Mesenchymal stem cell (in vitro differentiated cells and primary cell): ENCODE measurements at regions not wholly inside any gene's neighbourhood (a gene's known extent, or its start where the extent isn't known, plus 50 kb on each side); places are given as distances from the start of the nearest gene placed in this dataset.

Experiments
- DNase-seq: peaks from one replicate; pipeline ENCODE4 v3.0.0-alpha.2; 2013
- H2AFZ ChIP-seq: one replicate; pipeline ENCODE4 v1.6.1; 2013; ENCODE audit warnings: low read depth, mild to moderate bottlenecking, control low read depth, inconsistent platforms, low read length, moderate library complexity
- H2AK5ac ChIP-seq: 2 replicates; pipeline ENCODE4 v1.6.1; 2013; ENCODE audit warnings: low read length, moderate library complexity, mild to moderate bottlenecking, inconsistent platforms; ENCODE audit not compliant: severe bottlenecking
- H2BK120ac ChIP-seq: one replicate; pipeline ENCODE4 v1.6.1; 2013; ENCODE audit warnings: low read depth, mild to moderate bottlenecking, inconsistent platforms, low read length, moderate library complexity
- H2BK12ac ChIP-seq, 2 experiments: one replicate each; pipeline ENCODE4 v1.6.1; 2013; ENCODE audit warnings: inconsistent platforms in 2 of 2, low read length in 2 of 2, mild to moderate bottlenecking in 2 of 2, moderate library complexity in 2 of 2, control low read depth in 1 of 2
- H2BK15ac ChIP-seq: one replicate; pipeline ENCODE4 v1.6.1; 2013; ENCODE audit warnings: mild to moderate bottlenecking, low read depth, inconsistent platforms; ENCODE audit not compliant: poor library complexity, severe bottlenecking
- H2BK5ac ChIP-seq: 2 replicates; pipeline ENCODE4 v1.6.1; 2013; ENCODE audit warnings: low read depth, mild to moderate bottlenecking, low read length, control low read depth, inconsistent platforms; ENCODE audit not compliant: poor library complexity, severe bottlenecking
- H3K14ac ChIP-seq, 2 experiments: one replicate each; pipeline ENCODE4 v1.6.1; 2013; ENCODE audit warnings: inconsistent platforms in 2 of 2, low read length in 2 of 2, control low read depth in 1 of 2, mild to moderate bottlenecking in 1 of 2, moderate library complexity in 1 of 2
- H3K18ac ChIP-seq, 2 experiments: one replicate each; pipeline ENCODE4 v1.6.1; 2013; ENCODE audit warnings: inconsistent platforms in 2 of 2, low read length in 2 of 2, control low read depth in 1 of 2, low read depth in 1 of 2, mild to moderate bottlenecking in 1 of 2
- H3K23ac ChIP-seq, 2 experiments: one replicate each; pipeline ENCODE4 v1.6.1; 2013; ENCODE audit warnings: inconsistent platforms in 2 of 2, low read length in 2 of 2, mild to moderate bottlenecking in 2 of 2, moderate library complexity in 2 of 2, control low read depth in 1 of 2
- H3K27ac ChIP-seq: 2 replicates; pipeline ENCODE4 v1.5.1; 2013; ENCODE audit warnings: mild to moderate bottlenecking, moderate library complexity, low read length, control low read depth, inconsistent platforms; ENCODE audit not compliant: poor library complexity, severe bottlenecking
- H3K27me3 ChIP-seq, 2 experiments: 2 replicates each; pipeline versions ENCODE4 v1.6.1 to v1.7.0; 2013; ENCODE audit warnings: low read length in 2 of 2, mild to moderate bottlenecking in 2 of 2, moderate library complexity in 2 of 2, control low read depth in 1 of 2, inconsistent platforms in 1 of 2; ENCODE audit not compliant: control insufficient read depth in 1 of 2, insufficient read depth in 1 of 2
- H3K36me3 ChIP-seq, 2 experiments: 2 replicates each; pipeline versions ENCODE4 v1.6.1 to v1.7.0; 2013; ENCODE audit warnings: low read length in 2 of 2, control low read depth in 1 of 2, inconsistent platforms in 1 of 2, low read depth in 1 of 2, mild to moderate bottlenecking in 1 of 2; ENCODE audit not compliant: insufficient read depth in 2 of 2, control insufficient read depth in 1 of 2
- H3K4ac ChIP-seq, 2 experiments: one replicate each; pipeline ENCODE4 v1.6.1; 2013; ENCODE audit warnings: inconsistent platforms in 2 of 2, low read length in 2 of 2, mild to moderate bottlenecking in 2 of 2, moderate library complexity in 2 of 2, control low read depth in 1 of 2, low read depth in 1 of 2
- H3K4me1 ChIP-seq: 2 replicates; pipeline ENCODE4 v1.6.1; 2013; ENCODE audit warnings: low read depth, low read length, control low read depth; ENCODE audit not compliant: control insufficient read depth, insufficient read depth
- H3K4me2 ChIP-seq: 2 replicates; pipeline ENCODE4 v1.6.1; 2013; ENCODE audit warnings: low read length, mild to moderate bottlenecking, inconsistent platforms; ENCODE audit not compliant: poor library complexity, severe bottlenecking
- H3K4me3 ChIP-seq, 2 experiments: 2 replicates each; pipeline versions ENCODE4 v1.5.1 to v1.7.0; 2013; ENCODE audit warnings: low read length in 2 of 2, mild to moderate bottlenecking in 2 of 2, control low read depth in 1 of 2, low read depth in 1 of 2; ENCODE audit not compliant: insufficient read depth in 1 of 2
- H3K79me1 ChIP-seq: replicated peaks from 2 replicates; pipeline ENCODE4 v1.6.1; 2013; ENCODE audit warnings: mild to moderate bottlenecking, control low read depth, low read length, inconsistent platforms; ENCODE audit not compliant: poor library complexity, severe bottlenecking
- H3K9ac ChIP-seq: 2 replicates; pipeline ENCODE4 v1.7.0; 2013; ENCODE audit warnings: mild to moderate bottlenecking, low read length, moderate library complexity
- H3K9me3 ChIP-seq: 2 replicates; pipeline ENCODE4 v1.7.0; 2013; ENCODE audit warnings: mild to moderate bottlenecking, low read length; ENCODE audit not compliant: control insufficient read depth
- H4K8ac ChIP-seq: one replicate; pipeline ENCODE4 v1.6.1; 2013; ENCODE audit warnings: inconsistent platforms, mild to moderate bottlenecking, low read length, moderate library complexity
- H4K91ac ChIP-seq: one replicate; pipeline ENCODE4 v1.6.1; 2013; ENCODE audit warnings: mild to moderate bottlenecking, low read length, inconsistent platforms
- WGBS: methylation state at CpG from one replicate; pipeline ENCODE4 v1.1.7; 2013; ENCODE audit warnings: mixed read lengths; 5-methylcytosine and 5-hydroxymethylcytosine counted together

DNA sequence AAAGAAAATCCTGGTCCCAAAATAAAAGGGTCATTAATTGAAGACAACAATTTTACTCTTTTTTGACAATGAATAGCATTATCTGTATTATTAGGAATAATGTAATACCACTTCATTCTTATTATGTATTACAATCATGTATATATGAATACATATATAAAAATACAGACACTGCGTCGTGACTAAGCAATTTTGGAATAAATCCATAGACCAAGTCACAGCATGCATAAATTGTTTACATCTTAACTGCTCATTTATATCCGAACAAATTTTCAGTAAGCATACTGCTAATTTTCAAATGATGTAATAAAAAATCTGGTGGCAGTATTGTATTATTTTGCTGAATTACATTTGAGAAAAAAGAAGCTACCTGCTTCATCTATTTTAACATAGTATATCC lies 321.6 kb upstream of the PITX2 start:
- Histone ChIP-seq H3K4me1 (no peaks in the 10 kb centered on the region), H2AFZ (no peak overlapping the region), H4K8ac (no peak overlapping the region), H3K4me3 (no peak overlapping the region), H2BK12ac (no peak overlapping the region), H2AK5ac (no peak overlapping the region), H3K27ac (no peak overlapping the region), H3K4me2 (no peak overlapping the region), H3K9ac (no peak overlapping the region), H3K14ac (no peak overlapping the region), H3K4ac (no peak overlapping the region), H3K79me1 (no peaks in the 10 kb centered on the region), H3K36me3 (no peaks in the 10 kb centered on the region), H3K27me3 (no peaks in the 10 kb centered on the region), H2BK120ac (no peak overlapping the region), H3K9me3 (no peaks in the 10 kb centered on the region), H2BK5ac (no peak overlapping the region), H4K91ac (no peak overlapping the region), H3K23ac (no peak overlapping the region), H3K18ac (no peak overlapping the region), H2BK15ac (no peak overlapping the region)
- no peak for DNase-seq
- no CpG with 5 or more reads among the region's 3 CpGs for WGBS

DNA sequence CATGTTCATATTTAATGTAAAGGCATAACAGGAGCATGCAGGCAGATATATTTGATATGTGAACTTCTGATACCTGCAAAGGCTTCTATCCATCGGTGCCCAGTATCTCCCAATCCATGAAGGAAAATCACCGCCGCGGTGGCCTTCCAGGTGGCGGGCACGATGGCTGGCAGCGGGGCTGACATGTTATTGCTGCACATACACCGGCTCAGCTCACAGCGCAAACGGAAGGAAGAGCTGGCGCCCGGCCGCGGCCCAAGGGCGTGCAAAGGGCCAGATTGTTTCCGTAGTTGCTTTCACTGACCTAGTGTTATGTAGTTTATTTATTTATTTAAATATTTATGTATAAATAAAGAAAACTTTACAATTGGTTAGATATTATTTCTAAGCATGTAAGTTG lies 322.7 kb upstream of the PITX2 start:
- Histone ChIP-seq H2AFZ (no peak overlapping the region), H2BK120ac (no peak overlapping the region), H3K9me3 (no peaks in the 10 kb centered on the region), H2BK5ac (no peak overlapping the region), H4K91ac (peak overlapping the region; percentile 68), H2AK5ac (no peak overlapping the region), H3K4me2 (no peak overlapping the region), H4K8ac (no peak overlapping the region), H2BK12ac (no peak overlapping the region), H3K14ac (no peak overlapping the region), H3K23ac (no peak overlapping the region), H3K27ac (no peak overlapping the region), H2BK15ac (no peak overlapping the region), H3K18ac (no peak overlapping the region), H3K4ac (no peak overlapping the region), H3K36me3 (no peaks in the 10 kb centered on the region), H3K27me3 (no peaks in the 10 kb centered on the region), H3K79me1 (no peaks in the 10 kb centered on the region), H3K4me1 (no peaks in the 10 kb centered on the region), H3K4me3 (no peak overlapping the region), H3K9ac (no peak overlapping the region)
- DNase-seq: no peak
- 97% methylated on average over 10 of the region's 16 CpGs for WGBS

DNA sequence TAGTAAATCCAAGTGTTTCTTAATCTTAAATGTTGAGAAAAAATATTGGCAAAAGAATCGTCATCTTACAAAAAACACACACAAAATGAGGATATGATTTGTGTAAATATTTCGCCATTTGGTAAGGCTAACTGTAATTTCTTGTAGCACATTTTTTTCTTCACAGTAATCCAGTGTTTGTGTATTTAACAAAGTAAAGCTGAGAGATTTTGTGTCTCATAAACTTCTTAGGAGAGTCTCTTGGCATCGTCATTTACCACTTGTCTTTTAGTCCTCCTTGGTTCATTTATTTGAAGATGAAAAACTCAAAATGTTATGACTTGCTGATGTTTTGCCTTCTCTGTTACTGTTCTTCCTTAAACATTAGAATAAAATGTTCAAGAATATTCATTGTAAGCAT lies 326.7 kb upstream of the PITX2 start:
- Histone ChIP-seq H3K36me3 (no peaks in the 10 kb centered on the region), H3K4me3 (no peak overlapping the region), H3K18ac (no peak overlapping the region), H3K4me2 (no peak overlapping the region), H3K23ac (no peak overlapping the region), H3K27me3 (no peaks in the 10 kb centered on the region), H2AFZ (no peak overlapping the region), H2BK15ac (no peak overlapping the region), H2BK12ac (no peak overlapping the region), H3K9me3 (no peaks in the 10 kb centered on the region), H2BK5ac (no peak overlapping the region), H2BK120ac (no peak overlapping the region), H4K8ac (no peak overlapping the region), H3K9ac (no peak overlapping the region), H3K27ac (no peak overlapping the region), H2AK5ac (no peak overlapping the region), H3K4ac (no peak overlapping the region), H4K91ac (no peak overlapping the region), H3K4me1 (no peaks in the 10 kb centered on the region), H3K14ac (no peak overlapping the region), H3K79me1 (no peaks in the 10 kb centered on the region)
- DNase-seq: no peak
- no CpG with 5 or more reads among the region's 3 CpGs for WGBS

DNA sequence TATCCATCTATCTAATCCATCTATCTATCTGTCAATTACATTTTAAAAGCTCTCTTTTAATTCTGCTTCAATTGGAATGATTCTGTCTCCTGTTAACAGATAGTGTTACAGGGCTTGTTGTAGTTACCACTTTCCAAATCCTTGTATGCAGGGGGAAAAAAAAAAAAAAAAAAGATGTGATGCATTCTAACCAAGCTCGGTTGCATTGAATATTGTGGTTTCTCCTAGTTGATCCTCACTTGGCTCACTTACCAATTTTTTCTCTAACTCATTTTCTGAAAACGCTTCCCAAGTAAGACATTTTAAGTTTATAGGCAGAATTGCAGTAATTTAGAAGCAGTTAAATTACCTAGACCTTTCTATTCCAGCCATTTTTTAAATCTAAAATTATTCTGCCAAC lies 327.9 kb upstream of the PITX2 start:
- Histone ChIP-seq H3K18ac (no peak overlapping the region), H3K9ac (no peak overlapping the region), H2AFZ (no peak overlapping the region), H3K9me3 (no peaks in the 10 kb centered on the region), H3K79me1 (no peaks in the 10 kb centered on the region), H3K4me3 (no peak overlapping the region), H3K27me3 (no peaks in the 10 kb centered on the region), H3K4me1 (no peaks in the 10 kb centered on the region), H2BK12ac (no peak overlapping the region), H3K14ac (no peak overlapping the region), H2BK15ac (no peak overlapping the region), H3K23ac (no peak overlapping the region), H2AK5ac (no peak overlapping the region), H4K8ac (no peak overlapping the region), H4K91ac (no peak overlapping the region), H3K27ac (no peak overlapping the region), H3K4me2 (no peak overlapping the region), H3K36me3 (no peaks in the 10 kb centered on the region), H3K4ac (no peak overlapping the region), H2BK5ac (no peak overlapping the region), H2BK120ac (no peak overlapping the region)
- WGBS: no CpG with 5 or more reads among the region's 2 CpGs
- no peak for DNase-seq
